Vagina (tissue), 2 donors: ENCODE measurements at regions not wholly inside any gene's neighbourhood (a gene's known extent, or its start where the extent isn't known, plus 50 kb on each side); places are given as distances from the start of the nearest gene placed in this dataset.

Experiments used
- POLR2A ChIP-seq, 2 donors: fragments of 450-650 bp; IDR thresholded peaks; one replicate each; pipeline ENCODE4 v1.6.1; 2017; ENCODE audit warnings: antibody characterized with exemption in 2 of 2, mild to moderate bottlenecking in 2 of 2, moderate library complexity in 2 of 2
- POLR2AphosphoS5 ChIP-seq, 2 donors: sonication (generic); formaldehyde crosslinking; IDR thresholded peaks; one replicate each; pipeline ENCODE4 v1.9.0; 2017; ENCODE audit warnings: antibody characterized with exemption in 2 of 2, mild to moderate bottlenecking in 2 of 2, low read depth in 1 of 2; ENCODE audit not compliant: insufficient read depth in 1 of 2
- TF ChIP-seq, protein P1 (sequence below), 3 experiments: fragments of 450-650 bp in 2 of 3; fragments of 200-600 bp in 1 of 3; sonication (generic) in 1 of 3; IDR thresholded peaks; one replicate each; pipeline ENCODE4 v1.5.1; 2017 to 2019; ENCODE audit warnings: antibody characterized with exemption in 3 of 3, mild to moderate bottlenecking in 2 of 3, moderate library complexity in 2 of 3

- TF ChIP-seq, protein P1, sequence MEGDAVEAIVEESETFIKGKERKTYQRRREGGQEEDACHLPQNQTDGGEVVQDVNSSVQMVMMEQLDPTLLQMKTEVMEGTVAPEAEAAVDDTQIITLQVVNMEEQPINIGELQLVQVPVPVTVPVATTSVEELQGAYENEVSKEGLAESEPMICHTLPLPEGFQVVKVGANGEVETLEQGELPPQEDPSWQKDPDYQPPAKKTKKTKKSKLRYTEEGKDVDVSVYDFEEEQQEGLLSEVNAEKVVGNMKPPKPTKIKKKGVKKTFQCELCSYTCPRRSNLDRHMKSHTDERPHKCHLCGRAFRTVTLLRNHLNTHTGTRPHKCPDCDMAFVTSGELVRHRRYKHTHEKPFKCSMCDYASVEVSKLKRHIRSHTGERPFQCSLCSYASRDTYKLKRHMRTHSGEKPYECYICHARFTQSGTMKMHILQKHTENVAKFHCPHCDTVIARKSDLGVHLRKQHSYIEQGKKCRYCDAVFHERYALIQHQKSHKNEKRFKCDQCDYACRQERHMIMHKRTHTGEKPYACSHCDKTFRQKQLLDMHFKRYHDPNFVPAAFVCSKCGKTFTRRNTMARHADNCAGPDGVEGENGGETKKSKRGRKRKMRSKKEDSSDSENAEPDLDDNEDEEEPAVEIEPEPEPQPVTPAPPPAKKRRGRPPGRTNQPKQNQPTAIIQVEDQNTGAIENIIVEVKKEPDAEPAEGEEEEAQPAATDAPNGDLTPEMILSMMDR (IDR thresholded peaks at IDR 0.05): no peak
- TF ChIP-seq POLR2A (IDR thresholded peaks at IDR 0.05) (no peak), POLR2AphosphoS5 (IDR thresholded peaks at IDR 0.05; ENCODE audit: insufficient read depth in 1 of 2, low read depth in 1 of 2) (no peak)
Observed at GRCh38 chr4:81601358-81601694, 129.6 kb upstream of the RASGEF1B start.
